ENCODE measurements at regions not wholly inside any gene's neighbourhood (a gene's known extent, or its start where the extent isn't known, plus 50 kb on each side); places are given as distances from the start of the nearest gene placed in this dataset.

DNA sequence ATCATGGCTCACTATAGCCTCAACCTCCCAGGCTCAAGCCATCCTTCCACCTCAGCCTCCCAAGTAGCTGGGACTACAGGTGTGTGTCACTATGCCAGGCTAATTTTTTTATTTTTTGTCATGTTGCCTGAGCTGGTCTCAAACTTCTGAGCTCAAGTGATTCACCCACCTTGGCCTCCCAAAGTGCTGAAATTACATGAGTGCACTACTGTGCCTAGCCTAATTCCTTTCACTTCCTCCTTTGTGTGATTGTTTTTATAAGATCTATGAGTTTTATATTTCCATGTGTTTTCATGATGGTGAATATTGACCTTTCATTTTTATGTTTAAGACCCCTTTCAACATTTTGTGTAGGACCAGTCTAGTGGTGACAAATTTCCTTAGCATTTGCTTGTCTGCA is 55.2 kb upstream of the IL12B start:
- DNase-seq, result no peak

DNA sequence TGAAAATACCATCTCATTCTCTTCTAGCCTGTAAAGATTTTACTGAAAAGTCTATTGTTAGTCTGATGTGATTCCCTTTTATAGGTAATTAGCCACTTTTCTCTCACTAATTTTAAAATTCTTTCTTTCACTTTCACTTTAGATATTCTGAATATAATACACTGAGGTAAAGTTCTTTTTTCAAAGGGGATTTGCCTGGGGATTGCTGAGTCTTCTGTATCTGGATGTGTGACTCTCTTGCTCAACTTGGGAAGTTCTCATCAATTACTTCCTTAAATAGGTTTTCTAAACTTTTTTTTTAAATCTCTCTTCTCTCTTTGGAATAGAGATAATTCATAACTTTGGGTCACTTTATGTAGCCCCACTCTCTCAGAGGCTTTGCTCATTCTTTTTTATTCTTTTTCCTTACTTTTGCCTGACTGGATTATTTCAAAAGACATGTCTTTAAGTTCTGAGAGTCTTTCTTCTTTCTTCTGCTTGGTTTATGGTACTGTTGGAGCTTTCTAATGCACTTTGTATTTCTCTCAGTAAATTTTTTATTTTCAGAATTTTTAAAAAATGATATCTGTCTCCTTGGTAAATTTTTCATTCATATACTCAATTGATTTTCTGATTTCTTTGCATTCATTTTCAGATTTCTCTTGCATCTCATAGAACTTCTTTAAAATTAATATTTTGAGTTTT is 55.9 kb upstream of the IL12B start:
- no peak for DNase-seq

DNA sequence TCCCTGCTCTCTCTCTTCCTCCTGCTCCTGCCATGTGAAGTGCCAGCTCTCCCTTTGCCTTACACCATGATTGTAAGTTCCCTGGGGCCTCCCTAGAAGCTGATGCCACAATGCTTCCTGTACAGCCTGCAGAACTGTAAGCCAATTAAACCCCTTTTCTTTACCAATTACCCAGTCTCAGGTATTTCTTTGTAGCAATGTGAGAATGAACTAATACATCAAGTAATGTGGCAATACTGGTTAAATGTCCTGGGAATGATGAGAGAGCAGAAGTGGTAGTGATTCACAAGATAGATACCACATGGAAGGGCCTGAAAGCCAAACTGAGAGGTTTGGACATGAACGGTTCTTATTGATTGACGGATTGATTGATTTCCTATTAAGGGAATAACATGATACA is 62.6 kb upstream of the IL12B start:
- DNase-seq, result no peak

DNA sequence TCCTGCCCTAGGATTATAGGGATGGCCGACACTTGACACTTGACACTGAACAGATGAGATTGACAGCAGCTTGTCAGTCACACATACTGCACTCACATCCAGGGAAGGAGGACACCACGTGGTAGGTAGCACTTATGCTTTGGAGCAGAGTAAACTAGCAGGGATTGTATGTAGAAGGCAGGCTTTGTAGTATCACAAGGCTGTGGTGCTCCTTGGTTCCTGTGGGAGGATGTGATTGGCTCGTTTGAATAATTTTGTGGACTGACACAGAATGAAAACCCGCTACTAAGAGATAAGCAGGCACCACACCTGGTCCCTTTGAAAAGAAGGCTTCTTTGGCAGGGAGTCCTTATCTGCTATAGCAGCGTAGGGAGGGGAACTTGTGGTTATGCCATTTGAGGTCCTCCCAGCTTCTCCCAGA is 63.6 kb upstream of the IL12B start:
- no peak for DNase-seq

DNA sequence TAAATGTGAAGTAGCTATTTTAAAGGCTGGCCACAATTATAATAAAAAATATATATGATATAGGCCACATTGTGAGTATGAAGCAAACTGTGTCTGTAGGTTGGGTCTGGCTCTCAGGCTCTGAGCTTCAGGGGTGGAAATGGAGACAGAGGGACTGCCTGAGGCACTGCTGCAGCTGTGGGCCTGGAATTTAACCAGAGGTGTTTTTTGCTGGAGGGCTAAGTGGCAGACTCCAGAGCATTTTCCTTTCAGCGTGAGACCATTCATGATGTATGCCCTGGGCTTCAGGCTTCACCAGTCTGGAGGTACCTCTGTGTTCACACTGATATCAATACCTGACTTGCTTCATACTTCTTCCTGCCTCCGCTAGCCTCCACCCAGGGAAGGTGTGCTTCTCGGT is 64.9 kb upstream of the IL12B start:
- no peak for DNase-seq

DNA sequence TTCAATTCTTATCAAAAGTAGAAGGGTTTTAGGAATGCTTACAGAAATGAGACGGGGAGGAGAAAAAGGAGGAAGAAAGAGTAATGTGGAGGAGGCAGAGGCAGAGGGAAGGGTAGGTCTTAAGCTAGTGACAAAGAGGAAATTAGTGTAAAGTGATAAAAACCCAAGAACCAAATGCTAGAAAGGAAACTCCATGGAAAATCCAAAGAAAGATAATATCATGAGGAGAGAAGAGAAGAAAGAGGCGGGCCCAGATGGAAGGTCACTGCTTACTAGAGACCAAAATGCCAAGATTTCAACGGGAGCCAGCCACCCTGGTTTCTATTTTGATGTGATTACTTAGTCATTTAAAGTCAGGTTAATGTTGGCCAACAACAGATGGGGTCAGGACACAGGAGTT is 68.6 kb upstream of the IL12B start:
- DNase-seq, result no peak

GRCh38 chr5:159400476-159400875 is 70.2 kb upstream of the IL12B start:
- no peak for DNase-seq

- DNase-seq, result no peak
Observed at GRCh38 chr5:159402311-159402710, 72.0 kb upstream of the IL12B start.

DNA sequence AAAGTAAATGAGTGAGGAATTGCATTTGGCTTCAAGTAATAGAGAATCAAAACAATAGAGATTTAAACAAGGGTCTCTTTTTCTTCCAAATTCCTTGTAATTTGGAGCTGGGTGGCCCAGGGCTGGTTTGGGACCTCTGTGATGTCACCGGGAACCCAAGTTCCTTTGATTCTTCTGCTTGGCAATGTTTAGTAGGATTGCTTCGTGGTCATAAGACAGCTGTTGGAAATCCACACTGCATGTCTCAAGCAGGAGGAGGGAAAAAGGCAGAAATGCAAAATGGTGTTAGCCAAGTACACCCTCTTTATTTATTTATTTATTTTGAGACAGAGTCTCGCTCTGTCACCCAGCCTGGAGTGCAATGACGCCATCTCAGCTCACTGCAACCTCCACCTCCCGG is 72.6 kb upstream of the IL12B start:
- no peak for DNase-seq

- no peak for DNase-seq
Observed at GRCh38 chr5:159403906-159404681, 73.8 kb upstream of the IL12B start.

- DNase-seq, result no peak
Observed at GRCh38 chr5:159405611-159406031, 75.3 kb upstream of the IL12B start.

DNA sequence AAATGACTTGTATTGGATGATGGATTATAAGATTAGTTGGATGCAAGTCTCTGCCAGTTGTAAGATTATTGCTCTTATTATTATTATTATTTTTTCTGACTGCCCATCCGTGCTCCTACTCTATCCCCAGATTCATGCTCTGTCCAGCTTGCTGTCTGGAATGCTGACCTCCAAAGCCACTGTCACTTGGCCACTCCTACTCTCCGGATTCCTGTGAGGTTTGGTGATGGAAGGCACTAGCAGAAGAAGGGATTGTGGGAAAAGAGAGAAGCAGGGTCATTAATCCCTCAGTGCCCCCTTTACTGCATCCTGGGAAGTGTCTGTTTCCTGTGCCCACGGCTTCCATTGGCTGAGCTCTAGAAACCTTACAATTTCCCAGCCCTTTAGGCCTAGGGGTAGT is 76.3 kb upstream of the IL12B start:
- DNase-seq, result no peak

DNA sequence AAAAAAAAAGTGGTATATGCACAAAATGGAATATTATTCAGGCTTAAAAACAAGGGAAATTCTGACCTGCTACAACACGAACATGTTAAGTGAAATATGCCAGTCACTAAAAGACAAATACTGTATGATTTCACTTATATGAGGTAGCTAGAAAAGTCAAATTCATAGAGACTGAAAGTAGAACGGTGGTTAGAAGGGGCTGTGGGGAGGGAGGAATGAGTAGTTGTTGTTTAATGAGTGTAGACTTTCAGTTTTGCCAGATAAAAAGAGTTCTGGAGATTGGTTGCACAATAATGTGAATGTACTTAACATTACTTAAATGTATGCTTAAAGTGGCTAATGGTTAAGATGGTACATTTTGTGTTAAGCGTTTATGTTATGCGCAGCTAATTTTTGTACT is 79.5 kb upstream of the IL12B start:
- no peak for DNase-seq

DNA sequence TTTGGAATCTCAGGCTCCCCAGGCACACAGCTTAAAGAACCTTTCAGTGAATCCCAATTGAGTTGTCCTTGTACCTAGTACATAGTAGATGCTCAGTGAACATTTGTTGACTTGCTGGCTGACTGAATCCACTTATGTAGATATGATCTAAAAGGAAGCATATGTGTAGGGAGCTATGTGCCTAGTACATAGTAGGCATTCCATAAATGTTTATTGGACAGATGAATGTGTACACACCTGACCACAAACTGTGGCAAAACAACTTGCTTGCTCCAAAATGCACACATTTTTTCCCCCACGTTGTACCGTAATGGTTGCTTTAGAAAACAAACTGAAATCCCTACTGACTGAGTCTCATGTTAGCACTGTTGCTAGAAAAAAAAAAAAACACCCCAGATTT is 80.2 kb upstream of the IL12B start:
- DNase-seq, result no peak

- no peak for DNase-seq
Observed at GRCh38 chr5:159411115-159411514, 80.8 kb upstream of the IL12B start.

- DNase-seq, result peak; percentile 27
Observed at GRCh38 chr5:159412284-159413046, 82.2 kb upstream of the IL12B start.

DNA sequence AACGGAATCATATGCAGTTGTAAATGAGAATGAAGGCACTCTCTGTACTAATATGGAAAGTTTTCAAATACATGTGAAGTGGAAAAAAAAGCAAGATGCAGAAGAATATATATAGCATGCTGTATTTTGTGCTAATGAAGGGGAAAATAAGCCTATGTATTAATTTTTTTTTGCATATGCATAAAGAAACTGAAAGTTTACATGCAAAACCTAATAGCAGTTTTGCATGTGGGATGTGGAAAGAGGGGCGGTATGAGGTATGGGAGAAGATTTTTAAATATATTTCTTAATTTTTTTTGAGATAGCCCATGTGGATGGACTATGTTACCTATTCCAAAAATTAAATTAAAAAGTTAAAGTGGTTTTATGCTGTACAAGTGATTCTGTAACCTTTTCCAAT is 83.7 kb upstream of the IL12B start:
- DNase-seq, result no peak

DNA sequence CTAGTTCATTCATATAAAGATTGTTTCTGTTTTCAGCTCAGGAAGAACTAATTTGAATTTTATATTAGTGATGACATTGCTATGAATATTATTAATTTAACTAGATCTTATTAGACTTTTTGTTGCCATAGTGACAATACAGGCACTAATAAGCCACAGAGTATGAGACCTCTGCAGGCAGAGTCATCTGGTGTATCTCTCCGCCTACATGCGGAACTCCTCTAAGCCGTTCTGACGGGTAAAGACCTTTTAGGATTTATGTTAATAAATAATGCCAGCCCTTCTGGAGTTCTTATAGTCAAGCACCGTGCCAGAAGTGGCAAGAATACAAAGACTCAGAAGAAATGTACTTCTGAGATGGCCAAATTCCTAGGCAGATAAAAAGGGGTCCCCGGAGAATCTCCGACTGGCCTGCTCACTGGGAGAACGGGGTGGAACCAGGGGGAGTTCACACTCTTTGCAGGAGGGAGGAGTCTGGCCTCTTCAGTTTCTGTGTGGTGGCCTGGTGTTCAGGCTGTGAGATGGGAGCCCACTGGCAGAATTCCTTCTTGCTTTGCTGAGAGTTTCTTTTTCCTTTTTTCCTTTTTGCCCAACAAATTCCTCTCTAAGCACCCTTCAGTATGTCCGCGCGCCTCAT is 85.1 kb upstream of the IL12B start:
- no peak for DNase-seq

DNA sequence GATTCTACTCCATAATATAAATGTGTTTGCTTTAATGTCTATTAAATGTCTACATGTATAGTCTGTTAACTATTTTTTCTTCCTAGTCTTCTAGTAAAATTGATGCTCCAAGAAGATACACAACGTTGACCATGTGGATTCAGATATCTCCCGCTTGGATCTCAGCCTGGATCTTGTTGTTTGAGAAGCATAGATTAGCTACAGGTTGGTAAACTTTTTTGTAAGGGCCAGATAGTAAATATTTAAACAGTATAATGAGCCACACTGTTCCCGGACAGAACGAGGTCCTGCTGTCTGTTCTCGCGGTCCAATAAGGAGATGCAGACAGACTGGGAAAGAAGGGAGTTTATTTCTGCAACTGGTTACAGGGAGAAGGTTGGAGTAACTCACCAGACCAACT is 86.2 kb upstream of the IL12B start:
- no peak for DNase-seq

- DNase-seq, result no peak
Observed at GRCh38 chr5:159417170-159417569, 86.9 kb upstream of the IL12B start.

DNA sequence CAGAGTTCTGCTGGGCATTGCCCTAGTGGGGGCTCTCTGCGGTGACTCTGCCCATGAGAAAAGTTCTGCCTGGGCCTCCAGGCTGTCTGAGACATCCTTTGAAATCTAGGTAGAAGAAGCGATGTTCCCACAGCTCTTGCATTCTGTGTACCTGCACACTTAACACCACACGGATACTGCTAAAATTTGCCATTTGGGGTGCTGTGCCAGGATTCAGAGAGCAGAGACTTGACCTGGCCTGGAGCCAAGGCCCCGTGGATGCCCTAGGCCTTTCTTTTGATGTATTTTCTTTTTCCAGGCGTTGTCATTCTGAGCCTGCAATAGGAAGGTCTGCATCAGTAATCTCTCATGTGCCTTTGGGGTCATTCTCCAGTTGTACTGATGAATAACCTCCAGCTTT is 89.3 kb upstream of the IL12B start:
- no peak for DNase-seq

GRCh38 chr5:159420940-159421339 is 90.7 kb upstream of the IL12B start:
- DNase-seq, result no peak

- DNase-seq, result no peak
Observed at GRCh38 chr5:159422361-159422760, 92.1 kb upstream of the IL12B start.

- no peak for DNase-seq
Observed at GRCh38 chr5:159422910-159423309, 92.6 kb upstream of the IL12B start.

All from activated CD4-positive, alpha-beta T cell treated with anti-CD3 and anti-CD28 coated beads for 1 hour (primary cell).